ENCODE measurements at regions not wholly inside any gene's neighbourhood (a gene's known extent, or its start where the extent isn't known, plus 50 kb on each side); places are given as distances from the start of the nearest gene placed in this dataset.

GRCh38 chr2:151024696-151025251 lies 236.9 kb downstream of the RBM43 start:
- Histone ChIP-seq H3K9me3 (ENCODE audit: low read length) (no peaks in the 10 kb centered on the region), H2AFZ (ENCODE audit: low read length) (no peak overlapping the region)
- TF ChIP-seq EZH2 (IDR thresholded peaks at IDR 0.05; ENCODE audit: borderline replicate concordance, low read length) (no peak), CTCF (IDR thresholded peaks at IDR 0.05; ENCODE audit: low read length) (no peak)

DNA sequence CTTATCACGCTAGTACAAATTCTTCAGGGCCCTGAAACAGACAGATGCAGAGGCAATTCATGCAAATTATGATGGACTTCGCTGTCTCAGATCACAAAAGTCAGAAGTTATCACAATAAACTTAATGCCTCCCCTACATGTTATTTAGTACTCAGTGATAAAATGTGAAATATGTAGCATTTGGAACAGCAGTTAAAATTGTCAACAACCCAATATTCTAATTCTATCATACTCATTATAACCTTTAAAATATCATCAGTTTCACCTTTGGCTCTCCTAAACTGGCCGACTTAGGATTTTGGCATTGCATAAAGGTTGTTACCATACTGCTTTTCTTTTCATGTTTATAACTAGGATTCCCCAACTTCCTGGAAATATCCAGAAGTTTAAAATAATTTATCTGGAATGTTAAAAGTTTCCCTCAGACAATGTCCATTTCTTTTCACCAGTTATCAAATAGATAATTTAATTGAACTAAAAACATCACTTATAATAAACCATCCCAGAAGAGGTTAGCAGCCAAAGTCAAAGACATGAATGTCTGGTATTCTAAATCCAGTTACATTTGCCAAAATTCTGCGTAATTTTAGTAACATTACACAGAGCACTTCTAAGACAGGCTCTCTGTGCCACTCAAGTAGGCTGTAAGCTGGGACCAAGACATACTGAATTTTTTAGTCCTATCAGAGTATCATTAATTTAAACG lies 239.8 kb downstream of the RBM43 start:
- TF ChIP-seq EZH2 (IDR thresholded peaks at IDR 0.05; ENCODE audit: borderline replicate concordance, low read length) (no peak), CTCF (IDR thresholded peaks at IDR 0.05; ENCODE audit: low read length) (no peak)
- no peak overlapping the region for H3K9ac ChIP-seq (ENCODE audit: low read length)
- H3K4me2 ChIP-seq (ENCODE audit: low read length): no peak overlapping the region
- H3K9me3 ChIP-seq (ENCODE audit: low read length): no peaks in the 10 kb centered on the region
- H3K27ac ChIP-seq (ENCODE audit: low read depth, low read length, poor library complexity, severe bottlenecking): no peak overlapping the region
- no peaks in the 10 kb centered on the region for H3K36me3 ChIP-seq (ENCODE audit: insufficient read depth, low read length)
- H3K4me1 ChIP-seq (ENCODE audit: insufficient read depth, low read length, severe bottlenecking): no peaks in the 10 kb centered on the region
- no peaks in the 10 kb centered on the region for H3K9me2 ChIP-seq (ENCODE audit: low read depth, low read length)
- H3K79me2 ChIP-seq (ENCODE audit: insufficient read depth, low read length): no peaks in the 10 kb centered on the region
- no peak overlapping the region for H2AFZ ChIP-seq (ENCODE audit: low read length)
- no peaks in the 10 kb centered on the region for H3K27me3 ChIP-seq (ENCODE audit: insufficient read depth, low read length)
- no peaks in the 10 kb centered on the region for H4K20me1 ChIP-seq (ENCODE audit: insufficient read depth, low read length)
- H3K4me3 ChIP-seq (ENCODE audit: low read depth, low read length, poor library complexity, severe bottlenecking): no peak overlapping the region
- no peaks in the 10 kb centered on the region for H3F3A ChIP-seq (ENCODE audit: insufficient read depth, low read length)

More at GRCh38 chr2:151024696-151025251, 236.9 kb downstream of the RBM43 start:
- H3K79me2 ChIP-seq (ENCODE audit: insufficient read depth, low read length): no peaks in the 10 kb centered on the region
- H3K4me1 ChIP-seq (ENCODE audit: insufficient read depth, low read length, severe bottlenecking): no peaks in the 10 kb centered on the region
- no peaks in the 10 kb centered on the region for H3K9me2 ChIP-seq (ENCODE audit: low read depth, low read length)
- no peaks in the 10 kb centered on the region for H4K20me1 ChIP-seq (ENCODE audit: insufficient read depth, low read length)
- no peaks in the 10 kb centered on the region for H3K27me3 ChIP-seq (ENCODE audit: insufficient read depth, low read length)
- no peaks in the 10 kb centered on the region for H3K36me3 ChIP-seq (ENCODE audit: insufficient read depth, low read length)
- no peak overlapping the region for H3K4me2 ChIP-seq (ENCODE audit: low read length)
- H3K4me3 ChIP-seq (ENCODE audit: low read depth, low read length, poor library complexity, severe bottlenecking): no peak overlapping the region
- no peak overlapping the region for H3K27ac ChIP-seq (ENCODE audit: low read depth, low read length, poor library complexity, severe bottlenecking)
- H3K9ac ChIP-seq (ENCODE audit: low read length): no peak overlapping the region
- no peaks in the 10 kb centered on the region for H3F3A ChIP-seq (ENCODE audit: insufficient read depth, low read length)

GRCh38 chr2:151020411-151020810 lies 241.3 kb downstream of the RBM43 start:
- no peak overlapping the region for H2AFZ ChIP-seq (ENCODE audit: low read length)
- no peaks in the 10 kb centered on the region; the same call in 1 of the 2 replicates for H3K27me3 ChIP-seq (ENCODE audit: insufficient read depth, low read length)
- H3K9me2 ChIP-seq (ENCODE audit: low read depth, low read length): no peaks in the 10 kb centered on the region
- H3F3A ChIP-seq (ENCODE audit: insufficient read depth, low read length): no peaks in the 10 kb centered on the region
- H3K4me1 ChIP-seq (ENCODE audit: insufficient read depth, low read length, severe bottlenecking): no peaks in the 10 kb centered on the region
- TF ChIP-seq EZH2 (IDR thresholded peaks at IDR 0.05; ENCODE audit: borderline replicate concordance, low read length) (no peak), CTCF (IDR thresholded peaks at IDR 0.05; ENCODE audit: low read length) (no peak)
- H3K36me3 ChIP-seq (ENCODE audit: insufficient read depth, low read length): no peaks in the 10 kb centered on the region
- no peaks in the 10 kb centered on the region for H3K79me2 ChIP-seq (ENCODE audit: insufficient read depth, low read length)
- no peak overlapping the region for H3K9ac ChIP-seq (ENCODE audit: low read length)
- H3K4me3 ChIP-seq (ENCODE audit: low read depth, low read length, poor library complexity, severe bottlenecking): no peak overlapping the region
- no peaks in the 10 kb centered on the region for H3K9me3 ChIP-seq (ENCODE audit: low read length)
- H4K20me1 ChIP-seq (ENCODE audit: insufficient read depth, low read length): no peaks in the 10 kb centered on the region
- no peak overlapping the region for H3K4me2 ChIP-seq (ENCODE audit: low read length)
- no peak overlapping the region for H3K27ac ChIP-seq (ENCODE audit: low read depth, low read length, poor library complexity, severe bottlenecking)
